SU-DHL-6 (cell line): ENCODE measurements at regions not wholly inside any gene's neighbourhood (a gene's known extent, or its start where the extent isn't known, plus 50 kb on each side); places are given as distances from the start of the nearest gene placed in this dataset.

Experiments
- CTCF ChIP-seq: fragments of 200-600 bp; sonication (generic); IDR thresholded peaks from one replicate; pipeline ENCODE4 v1.5.1; 2017; ENCODE audit warnings: antibody characterized with exemption, mild to moderate bottlenecking, low read length, moderate library complexity; ENCODE audit not compliant: insufficient read depth, poor library complexity, severe bottlenecking
- EZH2phosphoT487 ChIP-seq: fragments of 200-600 bp; sonication (generic), shearing (Covaris generic); conservative IDR thresholded peaks from 2 replicates; pipeline ENCODE4 v1.6.1; 2018; ENCODE audit warnings: mild to moderate bottlenecking, antibody characterized with exemption, low read length, moderate library complexity, mixed read lengths

GRCh38 chr15:62625429-62626033 lies 417.0 kb upstream of the TPM1 start:
- no peak for TF ChIP-seq CTCF
- no peak for TF ChIP-seq EZH2phosphoT487
